NOMO-1 treated with dmso at 0.1 percent for 144 hours (cell line): ENCODE measurements at regions not wholly inside any gene's neighbourhood (a gene's known extent, or its start where the extent isn't known, plus 50 kb on each side); places are given as distances from the start of the nearest gene placed in this dataset.
"Not testable (repeated sequence)": the region's sequence is repeated elsewhere in the genome, so short reads cannot be mapped to it uniquely, and the experiment has no call there.

Source experiments
- DNase-seq: peaks from one replicate; lab custom pipeline; 2025; ENCODE audit not compliant: unreplicated experiment; lab: John Stamatoyannopoulos, UW

GRCh38 chr12:33672836-33673577 is 233.4 kb upstream of the SYT10 start:
- DNase-seq: no peak

GRCh38 chr12:33676866-33677265 is 237.2 kb upstream of the SYT10 start:
- DNase-seq: no peak

- no peak for DNase-seq
These were observed 238.8 kb upstream of the SYT10 start for GRCh38 chr12:33678221-33678964.

GRCh38 chr12:33690562-33690961 is 250.9 kb upstream of the SYT10 start:
- no peak for DNase-seq

- DNase-seq: no peak
These were observed 263.6 kb upstream of the SYT10 start for GRCh38 chr12:33703221-33703620.

- no peak for DNase-seq
These were observed 267.3 kb upstream of the SYT10 start for GRCh38 chr12:33706927-33707326.

- no peak for DNase-seq
These were observed 269.3 kb upstream of the SYT10 start for GRCh38 chr12:33708935-33709334.

- no peak for DNase-seq
These were observed 270.9 kb upstream of the SYT10 start for GRCh38 chr12:33710548-33710947.

GRCh38 chr12:33718631-33719030 is 279.0 kb upstream of the SYT10 start:
- DNase-seq: no peak

GRCh38 chr12:33721561-33721960 is 281.9 kb upstream of the SYT10 start:
- DNase-seq: no peak

- no peak for DNase-seq
These were observed 285.2 kb upstream of the SYT10 start for GRCh38 chr12:33724867-33725266.

- DNase-seq: no peak
These were observed 287.4 kb upstream of the ALG10 start for GRCh38 chr12:33734871-33735270.

GRCh38 chr12:33752854-33753253 is 269.4 kb upstream of the ALG10 start:
- DNase-seq: no peak

GRCh38 chr12:33757701-33758100 is 264.6 kb upstream of the ALG10 start:
- DNase-seq: no peak

- DNase-seq: no peak
These were observed 263.0 kb upstream of the ALG10 start for GRCh38 chr12:33759279-33759678.

GRCh38 chr12:33763331-33763730 is 259.0 kb upstream of the ALG10 start:
- DNase-seq: no peak

GRCh38 chr12:33770652-33771051 is 251.6 kb upstream of the ALG10 start:
- DNase-seq: no peak

- DNase-seq: no peak
These were observed 250.4 kb upstream of the ALG10 start for GRCh38 chr12:33771889-33772288.

GRCh38 chr12:33773091-33773490 is 249.2 kb upstream of the ALG10 start:
- DNase-seq: not testable (repeated sequence)

- no peak for DNase-seq
These were observed 235.8 kb upstream of the ALG10 start for GRCh38 chr12:33786532-33786931.

GRCh38 chr12:33794954-33795353 is 227.3 kb upstream of the ALG10 start:
- DNase-seq: no peak

GRCh38 chr12:33795536-33795935 is 226.8 kb upstream of the ALG10 start:
- DNase-seq: no peak

GRCh38 chr12:33813536-33813935 is 208.8 kb upstream of the ALG10 start:
- no peak for DNase-seq
